COLO668 (cell line): ENCODE measurements at regions not wholly inside any gene's neighbourhood (a gene's known extent, or its start where the extent isn't known, plus 50 kb on each side); places are given as distances from the start of the nearest gene placed in this dataset.
"Not testable (repeated sequence)": the region's sequence is repeated elsewhere in the genome, so short reads cannot be mapped to it uniquely, and the experiment has no call there.

Experiments
- DNase-seq: peaks from one replicate; lab custom pipeline; 2025; ENCODE audit not compliant: unreplicated experiment; lab: John Stamatoyannopoulos, UW

- no peak for DNase-seq
Observed at GRCh38 chr1:240722788-240723187, 110.8 kb upstream of the GREM2 start.

DNA sequence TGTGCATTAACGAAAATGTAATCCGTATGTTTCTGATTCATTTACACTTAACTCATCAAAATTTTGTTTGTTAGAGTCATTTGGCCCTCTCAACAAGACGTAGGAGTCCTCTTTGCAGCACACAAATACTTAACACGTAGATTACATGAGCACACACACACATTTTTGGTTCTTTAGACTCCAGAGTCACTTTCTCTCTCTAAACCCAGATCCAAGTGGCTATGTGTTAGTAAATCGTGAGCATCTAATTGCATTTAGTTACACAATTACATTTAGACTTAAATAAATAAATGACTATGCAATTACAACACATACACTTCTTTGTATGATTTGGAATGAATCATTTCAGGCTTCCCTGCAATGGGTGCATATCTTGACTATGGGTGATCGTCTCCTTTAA is 109.0 kb upstream of the GREM2 start:
- DNase-seq: no peak

DNA sequence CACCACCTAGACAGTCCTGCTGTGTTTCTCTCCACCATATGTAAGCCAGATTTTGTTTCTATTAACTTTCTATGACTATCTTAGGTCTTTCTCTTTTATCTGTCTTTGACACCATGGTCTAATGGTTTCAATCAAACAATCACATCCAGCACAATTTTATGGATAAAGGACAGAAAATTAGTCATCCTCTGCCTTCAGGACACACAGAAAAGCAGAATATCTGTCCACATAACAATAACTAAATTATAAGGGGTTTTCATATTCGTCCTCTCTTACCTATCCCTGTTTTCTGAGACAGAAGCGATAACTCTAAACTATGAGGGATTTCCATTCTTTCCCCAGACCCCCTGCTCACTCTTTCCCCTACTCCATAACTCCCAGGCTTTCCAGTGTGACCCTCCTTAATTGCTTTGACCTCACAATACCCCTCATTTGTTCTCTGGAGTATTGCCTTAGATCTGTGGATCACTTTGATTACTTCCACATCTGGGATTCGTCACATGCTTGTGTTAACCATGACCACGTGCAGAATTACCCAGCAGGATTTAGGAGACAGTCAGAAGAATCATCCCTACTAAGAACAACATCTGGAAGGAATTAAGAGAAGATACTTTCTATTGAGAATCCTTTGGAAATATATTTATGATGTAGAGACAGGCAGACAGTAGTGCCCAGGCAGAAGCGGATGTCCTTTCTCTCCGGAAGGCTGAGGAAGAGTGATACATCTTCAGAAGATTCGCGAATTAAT is 108.2 kb upstream of the GREM2 start:
- no peak for DNase-seq

DNA sequence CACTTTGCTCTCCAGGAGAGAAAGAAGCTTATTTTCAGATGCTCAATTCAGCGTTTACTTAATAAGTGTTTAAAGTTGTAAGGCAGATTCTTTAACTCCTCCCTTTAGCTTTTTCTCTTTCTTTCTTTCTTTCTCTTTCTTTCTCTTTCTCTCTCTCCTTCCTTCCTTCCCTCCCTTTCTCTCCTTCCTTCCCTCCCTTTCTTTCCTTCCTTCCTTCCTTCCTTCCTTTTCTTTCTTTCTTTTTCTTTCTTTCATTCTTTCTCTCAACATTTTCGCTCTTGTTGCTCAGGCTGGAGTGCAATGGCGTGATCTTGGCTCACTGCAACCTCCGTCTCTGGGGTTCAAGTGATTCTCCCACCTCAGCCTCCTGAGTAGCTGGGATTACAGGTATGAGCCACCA is 104.6 kb upstream of the GREM2 start:
- not testable (repeated sequence) for DNase-seq

GRCh38 chr1:240714568-240715292 is 102.8 kb upstream of the GREM2 start:
- no peak for DNase-seq

DNA sequence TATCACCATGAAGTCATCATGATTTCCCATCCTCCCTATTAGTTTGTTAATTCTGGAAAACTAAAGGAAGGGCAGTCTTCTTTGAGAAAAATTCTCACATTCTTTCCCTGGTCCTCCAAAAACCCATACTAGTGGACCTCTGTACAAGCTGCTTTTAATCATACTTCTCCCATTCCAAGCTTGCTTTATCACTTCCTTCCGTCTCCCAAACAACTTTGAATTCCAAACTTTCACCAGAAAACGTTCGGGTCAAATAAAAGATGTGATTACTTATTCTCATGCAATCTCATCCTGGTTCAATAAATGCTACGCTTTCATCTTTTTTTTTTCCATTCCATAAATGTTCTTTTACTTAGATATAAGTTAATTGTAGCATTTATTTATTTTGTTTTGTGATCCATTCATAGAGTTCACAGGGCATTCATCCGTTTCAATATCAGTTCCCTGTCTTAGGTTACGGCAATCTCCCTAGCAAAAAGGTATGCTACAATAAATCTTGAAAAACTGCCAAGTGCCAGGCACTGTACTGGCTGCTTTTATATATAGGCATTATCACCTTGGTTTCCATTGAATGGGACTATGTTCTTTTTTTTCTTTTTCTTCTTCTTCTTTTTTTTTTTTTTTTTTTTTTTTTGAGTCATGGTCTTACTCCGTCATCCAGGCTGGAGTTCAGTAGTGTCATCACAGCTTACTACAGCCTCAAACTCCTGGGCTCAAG is 100.2 kb upstream of the GREM2 start:
- no peak for DNase-seq

DNA sequence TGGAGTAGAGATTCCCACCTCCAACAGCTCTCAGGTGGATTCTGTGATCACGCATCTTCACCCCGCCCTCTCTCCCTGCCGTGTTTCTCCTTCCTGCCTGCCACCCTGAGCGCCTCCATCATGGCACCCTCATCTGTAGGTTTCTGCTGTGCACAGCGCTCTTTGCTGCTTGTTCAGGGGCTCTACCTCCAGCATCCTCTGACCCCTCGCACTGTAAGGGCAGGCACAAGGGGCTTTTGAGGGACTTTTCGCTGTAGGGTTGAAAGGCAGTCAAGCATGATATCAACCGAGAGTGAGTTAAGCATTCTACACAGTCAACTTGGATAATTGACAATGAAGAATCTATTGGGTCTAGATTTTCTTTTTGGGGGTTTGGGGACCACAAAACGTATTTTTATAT is 99.1 kb upstream of the GREM2 start:
- no peak for DNase-seq

DNA sequence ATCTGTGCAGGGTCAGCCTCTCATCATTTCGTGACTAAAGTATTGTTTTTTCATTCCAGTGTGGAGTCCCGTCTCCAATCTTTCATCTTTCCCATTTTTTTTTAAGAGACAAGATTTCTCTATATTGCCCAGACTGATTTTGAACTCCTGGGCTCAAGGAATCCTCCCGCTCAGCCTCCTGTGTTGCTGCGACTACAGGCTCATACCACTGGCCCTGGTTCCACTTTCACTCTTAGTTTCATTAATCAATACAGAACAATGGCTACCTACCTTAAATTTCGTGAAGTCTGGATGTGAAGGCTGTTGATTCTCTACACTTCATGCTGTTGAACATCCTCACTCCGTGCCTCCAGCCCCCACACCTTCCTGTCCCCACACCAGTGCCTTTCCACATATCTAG is 97.7 kb upstream of the GREM2 start:
- no peak for DNase-seq

DNA sequence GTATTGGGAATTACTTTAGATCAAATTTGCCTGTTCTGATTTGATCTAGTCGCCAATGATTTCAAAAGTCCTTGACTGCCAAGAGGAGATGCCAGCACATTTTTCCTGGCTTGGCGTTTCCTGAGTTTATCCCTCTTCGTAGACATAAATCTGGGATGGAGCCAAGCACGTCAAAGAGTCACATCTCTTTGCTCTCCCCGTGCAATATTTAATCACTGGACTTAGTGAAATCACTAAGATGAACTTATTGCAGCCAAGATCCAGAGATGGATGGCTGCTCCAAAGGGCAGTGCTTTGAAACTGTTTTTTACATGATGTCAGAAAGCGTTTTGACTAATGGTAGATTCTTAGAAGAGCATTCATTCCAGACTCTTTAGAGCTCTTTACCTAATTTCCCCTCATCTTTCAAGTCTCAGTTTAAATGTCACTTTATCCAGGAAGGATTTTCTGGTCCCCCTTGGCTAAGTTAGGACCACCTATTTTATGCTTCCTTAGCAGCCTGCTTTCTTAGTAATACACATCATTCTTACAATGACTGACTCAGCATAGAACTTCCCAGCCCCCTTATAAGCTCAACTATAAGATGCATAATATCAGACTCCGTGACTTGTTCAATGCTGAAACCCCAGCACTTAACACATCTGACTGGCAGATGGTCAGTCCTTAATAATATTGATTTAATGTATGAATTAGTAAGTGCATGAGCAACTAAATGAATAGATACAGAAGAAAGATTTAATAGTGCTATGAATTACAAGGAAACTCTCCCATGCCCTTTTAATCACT is 94.4 kb upstream of the GREM2 start:
- no peak for DNase-seq

DNA sequence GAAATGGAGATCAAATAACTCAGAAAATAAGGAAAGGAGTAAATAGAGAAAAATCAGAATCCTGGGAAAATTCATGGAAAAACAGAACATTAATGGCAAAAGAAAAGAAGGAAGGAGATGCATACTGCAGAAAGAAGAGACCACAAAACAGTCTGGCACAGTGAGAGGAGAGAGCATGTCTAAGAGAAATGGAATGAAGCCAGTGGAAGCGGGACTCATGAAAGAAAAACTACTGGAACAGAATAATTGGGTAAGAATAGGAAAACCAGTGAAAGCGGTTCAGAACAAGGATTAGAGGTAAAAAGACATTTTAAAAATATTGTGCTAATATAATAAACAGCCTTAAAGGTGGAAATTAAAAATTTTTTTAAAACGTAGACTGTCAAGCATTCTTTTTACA is 93.6 kb upstream of the GREM2 start:
- no peak for DNase-seq

DNA sequence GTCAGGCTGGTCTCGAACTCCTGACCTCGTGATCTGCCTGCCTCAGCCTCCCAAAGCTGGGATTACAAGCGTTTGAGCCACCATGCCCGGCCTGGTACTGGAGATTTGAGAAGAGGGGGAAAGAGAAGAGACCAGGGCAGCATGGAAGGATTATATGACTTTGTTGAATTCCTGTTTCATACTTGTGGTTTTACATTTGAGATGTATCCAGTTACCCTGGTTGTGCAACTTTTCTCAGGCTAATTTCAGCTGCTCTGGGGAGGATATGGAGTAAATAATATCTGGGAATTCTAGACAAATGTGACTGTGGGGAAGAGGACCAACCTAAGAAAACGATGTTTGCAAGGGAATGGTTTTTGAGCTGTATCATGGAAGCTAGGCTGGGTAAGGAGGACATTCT is 89.5 kb upstream of the GREM2 start:
- no peak for DNase-seq

GRCh38 chr1:240695416-240695815 is 83.5 kb upstream of the GREM2 start:
- no peak for DNase-seq

GRCh38 chr1:240693844-240694243 is 81.9 kb upstream of the GREM2 start:
- no peak for DNase-seq

DNA sequence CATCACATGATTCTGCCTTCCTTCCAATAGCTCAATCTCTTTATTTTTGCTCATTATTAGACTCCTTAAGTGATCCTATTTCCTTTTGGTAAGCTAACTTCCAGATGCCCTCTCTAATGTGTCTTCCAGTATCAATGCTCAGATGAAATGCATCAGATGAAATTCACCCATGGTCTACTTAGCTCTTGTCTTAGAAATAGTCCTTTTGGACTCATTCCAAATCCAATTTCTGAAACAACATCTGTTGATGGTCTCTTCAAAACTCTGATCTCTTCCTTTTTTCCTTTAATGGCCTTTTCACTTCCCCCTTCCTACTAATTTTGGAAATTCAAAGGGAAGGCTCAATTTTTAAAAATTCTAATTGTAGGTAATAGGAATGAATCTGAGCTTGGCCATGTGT is 81.1 kb upstream of the GREM2 start:
- DNase-seq: no peak

DNA sequence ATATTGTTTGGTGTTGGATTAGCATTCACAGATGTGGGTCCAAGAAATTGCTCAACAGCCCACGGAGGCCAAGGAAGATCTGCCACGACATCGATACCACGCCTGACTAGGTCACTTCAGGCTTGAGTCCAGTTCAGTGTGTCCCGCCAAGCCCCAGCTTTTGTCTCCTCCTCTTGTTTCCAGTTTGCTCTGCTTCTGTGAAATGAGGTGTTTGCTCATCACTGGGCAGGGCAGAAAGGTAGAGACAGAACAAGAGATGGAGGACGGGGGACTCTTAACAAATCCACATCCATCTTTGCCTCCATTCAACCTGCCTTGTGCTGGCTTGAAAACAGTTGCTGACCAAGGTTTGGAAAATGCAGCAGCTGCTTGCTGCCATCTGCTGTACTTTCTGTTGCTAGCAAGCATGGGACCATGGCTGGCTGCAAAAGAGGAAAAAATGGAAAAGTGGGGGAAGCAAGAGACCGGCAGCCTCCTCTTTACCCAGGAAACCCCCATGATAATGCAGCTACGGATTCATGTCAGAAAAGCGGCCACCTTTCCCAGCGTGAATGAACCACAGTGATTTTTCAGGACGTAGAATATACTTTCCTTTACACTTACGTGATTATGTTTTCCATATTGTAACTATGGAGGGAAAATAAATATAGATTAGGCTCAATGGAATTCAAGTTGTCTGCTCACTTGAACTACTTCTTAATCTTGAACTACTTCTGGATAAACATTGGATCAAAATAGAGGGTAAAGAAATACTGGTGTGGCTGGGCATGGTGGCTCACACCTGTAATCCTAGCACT is 80.2 kb upstream of the GREM2 start:
- DNase-seq: peak; percentile 22

- DNase-seq: no peak
Observed at GRCh38 chr1:240691501-240691900, 79.5 kb upstream of the GREM2 start.

DNA sequence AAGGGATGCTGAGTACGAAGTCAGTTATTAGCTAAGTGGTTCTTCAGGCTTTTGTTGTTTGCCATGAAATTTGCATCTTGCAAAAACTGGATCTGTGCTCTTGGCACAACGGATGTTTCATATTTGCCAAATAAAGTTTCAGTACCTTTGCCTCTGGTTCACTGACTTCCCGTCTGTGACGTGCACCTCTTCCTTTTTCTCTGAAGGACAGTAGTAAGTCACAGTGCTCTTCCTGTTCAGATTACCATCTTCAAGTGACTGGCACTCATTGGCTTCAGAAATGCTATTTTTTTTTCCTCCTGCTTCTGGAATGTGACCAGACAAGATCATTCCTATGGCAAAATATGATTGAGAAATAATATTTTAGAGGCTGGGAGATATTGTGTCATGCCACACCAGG is 75.9 kb upstream of the GREM2 start:
- no peak for DNase-seq

DNA sequence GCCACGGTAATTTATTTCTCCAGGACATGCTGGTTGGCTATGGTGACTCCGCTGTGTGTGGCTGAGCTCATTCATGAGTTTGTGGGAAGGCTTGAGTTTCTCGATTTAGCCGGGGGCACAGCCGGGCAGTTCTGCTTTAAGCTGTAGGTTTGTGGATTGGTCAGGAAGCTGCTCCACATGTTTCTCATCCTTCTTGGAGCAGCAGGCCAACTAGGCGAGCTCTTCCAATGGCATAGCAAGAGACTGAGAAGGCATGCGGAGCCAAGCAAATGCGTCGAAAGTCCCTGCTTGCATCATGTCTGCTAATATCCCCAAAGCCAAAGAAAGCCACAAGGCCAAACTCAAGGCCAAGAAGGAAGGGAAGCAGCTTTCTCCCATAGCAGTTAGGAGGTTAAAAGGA is 71.6 kb upstream of the GREM2 start:
- no peak for DNase-seq

- no peak for DNase-seq
Observed at GRCh38 chr1:240682859-240683242, 70.9 kb upstream of the GREM2 start.

GRCh38 chr1:240682166-240682858 is 70.4 kb upstream of the GREM2 start:
- DNase-seq: no peak
